ENCODE measurements at regions not wholly inside any gene's neighbourhood (a gene's known extent, or its start where the extent isn't known, plus 50 kb on each side); places are given as distances from the start of the nearest gene placed in this dataset.
A peak's percentile ranks its signal among the peaks of the same experiment; 100 is the strongest.

DNA sequence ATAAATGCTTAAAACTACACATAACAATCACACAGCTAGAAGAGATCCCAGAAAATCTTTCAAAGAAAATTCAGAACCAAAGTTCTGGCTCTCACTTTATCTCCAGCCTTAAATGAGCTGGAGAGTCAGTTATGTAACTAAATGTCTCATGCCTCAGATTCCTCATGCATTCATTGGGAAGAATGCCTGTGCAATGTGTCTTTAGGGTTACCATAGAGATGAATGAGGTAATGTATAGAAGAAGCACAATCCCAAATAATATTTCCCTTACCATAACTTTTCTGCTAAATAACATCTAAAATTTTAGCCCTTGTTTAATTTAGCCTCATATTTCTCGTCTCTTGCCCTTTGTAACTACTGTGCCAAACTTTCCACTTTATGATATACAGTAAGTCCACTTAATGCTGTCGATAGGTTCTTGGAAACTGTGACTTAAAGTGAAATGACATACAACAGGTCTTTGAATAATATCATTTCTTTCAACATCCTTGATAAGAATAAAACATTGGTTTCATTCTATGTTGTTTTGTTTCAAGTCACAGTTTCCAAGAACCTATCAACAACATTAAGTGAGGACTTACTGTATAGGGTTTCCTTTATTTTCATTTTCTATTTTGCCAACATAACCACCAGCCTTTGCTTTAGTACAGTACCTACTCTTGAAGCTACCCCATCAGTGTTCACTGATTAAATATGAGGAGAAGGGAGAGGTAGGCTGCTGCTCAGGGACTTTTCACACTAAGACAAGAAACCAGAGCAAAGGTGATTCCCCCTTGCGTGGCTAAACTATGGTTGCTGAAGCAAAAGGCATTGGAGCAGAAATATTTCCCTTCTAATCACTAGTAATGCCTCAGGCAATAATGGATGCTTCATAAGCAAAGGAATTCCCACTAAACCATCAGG, 295.7 kb upstream of the PTGER4 start:
- Histone ChIP-seq H3K27me3 (replicated peaks; ENCODE audit: insufficient read depth, low read length) (no peaks in the 10 kb centered on the region), H3K4me3 (ENCODE audit: low read length) (no peak overlapping the region), H3F3A (ENCODE audit: insufficient read depth, low read length) (peaks cover 9% of the 10 kb centered on the region; the same call in 1 of the 2 replicates), H3K4me2 (ENCODE audit: low read depth, low read length) (peak overlapping the region; percentile 17; the same call in 1 of the 2 replicates), H3K9me2 (replicated peaks; ENCODE audit: insufficient read depth, low read length) (no peaks in the 10 kb centered on the region), H3K4me1 (ENCODE audit: low read length) (peaks cover 31% of the 10 kb centered on the region), H2AFZ (ENCODE audit: low read length) (no peak overlapping the region), H3K79me2 (ENCODE audit: low read length) (no peaks in the 10 kb centered on the region), H3K36me3 (replicated peaks; ENCODE audit: insufficient read depth, low read length) (no peaks in the 10 kb centered on the region), H3K9ac (ENCODE audit: low read length) (no peak overlapping the region), H3K27ac (ENCODE audit: low read length) (peak overlapping the region; percentile 3; the same call in 1 of the 2 replicates), H3K9me3 (replicated peaks; ENCODE audit: insufficient read depth, low read length) (no peaks in the 10 kb centered on the region), H4K20me1 (ENCODE audit: insufficient read depth, low read length) (no peaks in the 10 kb centered on the region)
- no peak for TF ChIP-seq EZH2 (optimal IDR thresholded peaks at IDR 0.05; ENCODE audit: low read depth, low read length)
- TF ChIP-seq CTCF (IDR thresholded peaks at IDR 0.05; ENCODE audit: low read length): no peak
- peak; percentile 22 for DNase-seq

- no peak for TF ChIP-seq EZH2phosphoT487 (IDR thresholded peaks at IDR 0.05; ENCODE audit: low read length)
- no peak for TF ChIP-seq CTCF (IDR thresholded peaks at IDR 0.05; ENCODE audit: low read length)
- TF ChIP-seq EZH2 (optimal IDR thresholded peaks at IDR 0.05; ENCODE audit: low read depth, low read length): no peak
- H3K27me3 ChIP-seq (replicated peaks; ENCODE audit: insufficient read depth, low read length): no peaks in the 10 kb centered on the region
- no peaks in the 10 kb centered on the region for H3K36me3 ChIP-seq (replicated peaks; ENCODE audit: insufficient read depth, low read length)
- H3K9me3 ChIP-seq (replicated peaks; ENCODE audit: insufficient read depth, low read length): no peaks in the 10 kb centered on the region
- H3K4me2 ChIP-seq (ENCODE audit: low read depth, low read length): no peak overlapping the region
- H3K27ac ChIP-seq (ENCODE audit: low read length): no peak overlapping the region
- H3K9ac ChIP-seq (ENCODE audit: low read length): no peak overlapping the region
- H4K20me1 ChIP-seq (ENCODE audit: insufficient read depth, low read length): no peaks in the 10 kb centered on the region
- H3K9me2 ChIP-seq (replicated peaks; ENCODE audit: insufficient read depth, low read length): no peaks in the 10 kb centered on the region
- H3K4me1 ChIP-seq (ENCODE audit: low read length): peaks cover 44% of the 10 kb centered on the region
- no peak overlapping the region for H3K4me3 ChIP-seq (ENCODE audit: low read length)
- no peak overlapping the region for H2AFZ ChIP-seq (ENCODE audit: low read length)
- H3F3A ChIP-seq (ENCODE audit: insufficient read depth, low read length): peaks cover 9% of the 10 kb centered on the region; the same call in 1 of the 2 replicates
- no peak for DNase-seq
- no peaks in the 10 kb centered on the region for H3K79me2 ChIP-seq (ENCODE audit: low read length)
Measured at GRCh38 chr5:40381676-40382363, 297.9 kb upstream of the PTGER4 start.

DNA sequence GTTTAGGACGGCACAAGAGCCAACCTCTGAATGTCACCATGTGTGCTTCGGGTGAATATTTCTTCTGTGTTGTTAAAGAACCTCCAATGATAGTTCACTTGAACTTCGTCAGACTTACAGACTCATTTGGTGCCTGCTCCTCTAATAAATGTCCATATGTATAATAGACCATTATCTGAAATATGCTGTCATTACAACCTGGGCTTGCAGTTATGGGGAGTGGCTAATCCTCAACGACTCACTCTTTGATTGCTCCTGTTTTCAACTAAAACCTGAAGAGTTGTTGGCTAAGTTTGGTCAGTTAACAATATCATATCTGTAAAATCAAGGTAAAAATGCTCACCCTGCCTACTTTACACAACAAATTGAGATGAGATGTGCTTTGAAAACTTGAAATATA, 298.7 kb upstream of the PTGER4 start:
- Histone ChIP-seq H4K20me1 (ENCODE audit: insufficient read depth, low read length) (no peaks in the 10 kb centered on the region), H3K36me3 (replicated peaks; ENCODE audit: insufficient read depth, low read length) (no peaks in the 10 kb centered on the region), H3K27ac (ENCODE audit: low read length) (no peak overlapping the region), H3K27me3 (replicated peaks; ENCODE audit: insufficient read depth, low read length) (no peaks in the 10 kb centered on the region), H3K4me1 (ENCODE audit: low read length) (peaks cover 42% of the 10 kb centered on the region), H2AFZ (ENCODE audit: low read length) (no peak overlapping the region), H3K4me2 (ENCODE audit: low read depth, low read length) (no peak overlapping the region), H3F3A (ENCODE audit: insufficient read depth, low read length) (peaks cover 2% of the 10 kb centered on the region; the same call in 1 of the 2 replicates), H3K9me2 (replicated peaks; ENCODE audit: insufficient read depth, low read length) (no peaks in the 10 kb centered on the region), H3K79me2 (ENCODE audit: low read length) (no peaks in the 10 kb centered on the region), H3K4me3 (ENCODE audit: low read length) (no peak overlapping the region), H3K9ac (ENCODE audit: low read length) (no peak overlapping the region), H3K9me3 (replicated peaks; ENCODE audit: insufficient read depth, low read length) (no peaks in the 10 kb centered on the region)
- TF ChIP-seq EZH2 (optimal IDR thresholded peaks at IDR 0.05; ENCODE audit: low read depth, low read length) (no peak), EZH2phosphoT487 (IDR thresholded peaks at IDR 0.05; ENCODE audit: low read length) (no peak)
- DNase-seq: no peak

All from MM.1S (cell line).